ENCODE measurements at regions not wholly inside any gene's neighbourhood (a gene's known extent, or its start where the extent isn't known, plus 50 kb on each side); places are given as distances from the start of the nearest gene placed in this dataset.

DNA sequence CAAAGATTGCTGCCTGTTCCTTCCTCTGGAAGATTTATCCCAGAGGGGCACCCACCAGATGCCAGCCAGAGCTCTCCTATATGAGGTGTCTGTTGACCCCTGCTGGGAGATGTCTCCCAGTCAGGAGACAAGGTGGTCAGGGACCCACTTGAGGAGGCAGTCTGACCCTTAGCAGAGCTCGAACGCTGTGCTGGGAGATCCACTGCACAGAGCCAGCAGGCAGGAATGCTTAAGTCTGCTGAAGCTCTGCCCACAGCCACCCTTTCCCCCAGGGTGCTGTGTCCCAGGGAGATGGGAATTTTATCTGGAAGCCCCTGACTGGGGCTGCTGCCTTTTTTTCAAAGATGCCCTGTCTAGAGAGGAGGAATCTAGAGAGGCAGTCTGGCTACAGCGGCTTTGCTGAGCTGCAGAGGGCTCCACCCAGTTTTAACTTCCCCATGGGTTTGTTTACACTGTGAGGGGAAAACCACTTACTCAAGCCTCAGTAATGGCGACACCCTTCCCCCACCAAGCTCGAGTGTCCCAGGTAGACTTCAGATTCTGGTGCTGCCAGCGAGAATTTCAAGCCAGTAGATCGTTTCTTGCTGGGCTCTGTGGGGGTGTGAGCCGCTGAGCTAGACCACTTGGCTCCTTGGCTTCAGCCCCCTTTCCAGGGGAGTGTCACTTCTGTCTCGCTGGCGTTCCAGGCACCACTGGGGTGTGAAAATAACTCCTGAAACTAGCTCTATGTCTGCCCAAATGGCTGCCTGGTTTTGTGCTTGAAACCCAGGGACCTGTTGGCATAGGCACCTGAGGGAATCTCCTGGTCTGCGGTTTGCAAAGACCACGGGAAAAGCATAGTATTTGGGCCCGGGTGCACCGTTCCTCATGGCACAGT lies 51.1 kb upstream of the PDC start:
- Histone ChIP-seq H3K79me1 (ENCODE audit: low read length) (no peaks in the 10 kb centered on the region), H3K79me2 (ENCODE audit: control insufficient read depth, insufficient read depth, low read length, poor library complexity) (no peaks in the 10 kb centered on the region), H3K4me3 (ENCODE audit: low read depth, low read length) (no peak overlapping the region), H2AFZ (ENCODE audit: insufficient read depth, low read length, poor library complexity) (no peak overlapping the region), H3K14ac (ENCODE audit: low read length) (no peak overlapping the region), H3K36me3 (ENCODE audit: control insufficient read depth in 1 of 2, insufficient read depth in 2 of 2, low read length in 2 of 2) (no peaks in the 10 kb centered on the region), H3K4ac (ENCODE audit: low read depth, low read length) (no peak overlapping the region), H2BK120ac (ENCODE audit: insufficient read depth, low read length, poor library complexity) (no peak overlapping the region), H2BK12ac (ENCODE audit: low read length) (no peak overlapping the region), H2AK5ac (ENCODE audit: low read length) (no peak overlapping the region), H3K27ac (ENCODE audit: low read depth, low read length) (no peak overlapping the region), H3K27me3 (ENCODE audit: insufficient read depth, low read length) (no peaks in the 10 kb centered on the region), H4K8ac (ENCODE audit: low read depth, low read length) (no peak overlapping the region), H3K23ac (ENCODE audit: low read length) (no peak overlapping the region), H4K12ac (ENCODE audit: low read depth, low read length) (no peak overlapping the region), H4K91ac (ENCODE audit: low read depth, low read length) (no peak overlapping the region), H3K18ac (ENCODE audit: low read length) (no peak overlapping the region), H2BK5ac (ENCODE audit: low read depth, low read length, poor library complexity) (no peak overlapping the region), H3K4me1 (ENCODE audit: control insufficient read depth in 1 of 2, insufficient read depth in 2 of 2, low read length in 2 of 2) (no peaks in the 10 kb centered on the region), H3K9ac (ENCODE audit: low read length) (no peak overlapping the region), H3K9me3 (ENCODE audit: insufficient read depth, low read depth, low read length) (no peaks in the 10 kb centered on the region), H3K4me2 (ENCODE audit: low read length) (no peak overlapping the region)
- no CpG with 5 or more reads among the region's 14 CpGs for WGBS (ENCODE audit: extremely low coverage, insufficient coverage, insufficient read length)
- DNase-seq: no peak
